ENCODE measurements at regions not wholly inside any gene's neighbourhood (a gene's known extent, or its start where the extent isn't known, plus 50 kb on each side); places are given as distances from the start of the nearest gene placed in this dataset.

DNA sequence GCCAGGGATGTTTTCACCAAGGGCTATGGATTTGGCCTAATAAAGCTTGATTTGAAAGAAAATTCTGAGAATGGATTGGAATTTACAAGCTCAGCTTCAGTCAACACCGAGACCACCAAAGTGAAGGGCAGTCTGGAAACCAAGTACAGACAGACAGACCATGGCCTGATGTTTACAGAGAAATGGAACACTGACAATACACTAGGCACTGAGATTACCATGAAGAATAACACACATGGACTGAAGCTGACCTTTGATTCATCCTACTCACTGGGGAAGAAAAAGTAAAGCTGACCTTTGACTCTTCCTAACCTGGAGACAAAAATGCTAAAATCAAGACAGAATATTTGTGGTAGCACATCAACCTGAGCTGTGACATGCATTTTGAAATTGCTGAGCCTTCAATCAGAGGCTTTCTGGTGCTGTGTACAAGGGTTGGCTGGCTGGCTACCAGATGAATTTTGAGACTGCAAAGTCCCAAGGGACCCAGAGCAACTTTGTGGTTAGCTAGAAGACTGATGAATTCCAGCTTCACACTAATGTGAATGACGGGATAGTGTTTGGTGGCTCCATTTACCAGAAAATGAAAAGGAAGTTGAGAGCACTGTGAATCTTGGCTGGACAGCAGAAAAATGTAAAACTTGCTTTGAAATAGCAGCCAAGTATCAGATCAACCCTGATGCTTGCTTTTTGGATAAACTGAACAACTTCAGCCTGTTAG lies 190.4 kb upstream of the KCTD3 start:
- DNase-seq (ENCODE audit: low read depth), result peak; percentile 89
- no peak overlapping the region for H3K4me3 ChIP-seq (ENCODE audit: low read length)
- TF ChIP-seq, protein P1, sequence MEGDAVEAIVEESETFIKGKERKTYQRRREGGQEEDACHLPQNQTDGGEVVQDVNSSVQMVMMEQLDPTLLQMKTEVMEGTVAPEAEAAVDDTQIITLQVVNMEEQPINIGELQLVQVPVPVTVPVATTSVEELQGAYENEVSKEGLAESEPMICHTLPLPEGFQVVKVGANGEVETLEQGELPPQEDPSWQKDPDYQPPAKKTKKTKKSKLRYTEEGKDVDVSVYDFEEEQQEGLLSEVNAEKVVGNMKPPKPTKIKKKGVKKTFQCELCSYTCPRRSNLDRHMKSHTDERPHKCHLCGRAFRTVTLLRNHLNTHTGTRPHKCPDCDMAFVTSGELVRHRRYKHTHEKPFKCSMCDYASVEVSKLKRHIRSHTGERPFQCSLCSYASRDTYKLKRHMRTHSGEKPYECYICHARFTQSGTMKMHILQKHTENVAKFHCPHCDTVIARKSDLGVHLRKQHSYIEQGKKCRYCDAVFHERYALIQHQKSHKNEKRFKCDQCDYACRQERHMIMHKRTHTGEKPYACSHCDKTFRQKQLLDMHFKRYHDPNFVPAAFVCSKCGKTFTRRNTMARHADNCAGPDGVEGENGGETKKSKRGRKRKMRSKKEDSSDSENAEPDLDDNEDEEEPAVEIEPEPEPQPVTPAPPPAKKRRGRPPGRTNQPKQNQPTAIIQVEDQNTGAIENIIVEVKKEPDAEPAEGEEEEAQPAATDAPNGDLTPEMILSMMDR (conservative IDR thresholded peaks at IDR 0.05; ENCODE audit: low read length), result no peak

DNA sequence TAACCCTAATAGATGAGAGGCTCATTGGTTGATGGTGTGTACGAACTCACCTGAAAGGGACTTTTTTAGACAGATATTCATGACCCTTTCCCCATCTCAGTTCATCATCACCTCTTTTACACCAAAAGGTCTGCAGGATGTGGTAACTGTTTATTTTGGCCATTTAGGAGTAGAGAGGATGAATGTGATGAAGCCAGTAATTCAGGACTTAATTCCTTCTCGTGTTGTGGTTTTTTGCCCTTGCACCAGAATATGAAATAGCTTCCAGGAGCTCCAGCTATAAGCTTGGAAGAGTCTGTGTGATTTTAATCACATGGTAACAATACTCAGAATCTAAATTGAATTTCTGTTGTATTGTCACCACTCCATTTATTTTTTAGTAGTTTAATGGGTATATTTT lies 189.4 kb upstream of the KCTD3 start:
- TF ChIP-seq, protein P1 (conservative IDR thresholded peaks at IDR 0.05; ENCODE audit: low read length), result no peak
- H3K4me3 ChIP-seq (ENCODE audit: low read length), result no peak overlapping the region
- peak; percentile 59 for DNase-seq (ENCODE audit: low read depth)

DNA sequence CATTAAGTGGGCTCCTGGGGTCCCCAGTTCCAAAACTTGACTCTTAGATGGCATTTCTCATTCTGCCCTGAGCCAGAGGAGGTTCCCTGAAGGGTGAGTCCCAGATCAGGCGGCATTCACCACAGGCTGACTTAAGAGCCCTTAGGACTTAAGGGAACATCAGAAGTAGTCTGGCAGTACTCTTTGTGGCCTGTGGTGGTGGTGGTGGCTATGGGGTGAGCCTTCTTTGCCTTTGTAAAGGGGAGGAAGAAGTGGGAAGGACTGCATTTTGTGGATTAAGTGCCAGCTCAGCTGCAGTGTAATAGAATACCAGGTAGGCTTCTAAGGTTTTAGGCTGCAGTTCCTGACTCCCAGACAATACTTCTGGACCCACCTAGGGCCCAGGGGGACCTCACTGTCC lies 186.5 kb upstream of the KCTD3 start:
- TF ChIP-seq, protein P1 (conservative IDR thresholded peaks at IDR 0.05; ENCODE audit: low read length), result no peak
- no peak for DNase-seq (ENCODE audit: low read depth)
- no peak overlapping the region for H3K4me3 ChIP-seq (ENCODE audit: low read length)

DNA sequence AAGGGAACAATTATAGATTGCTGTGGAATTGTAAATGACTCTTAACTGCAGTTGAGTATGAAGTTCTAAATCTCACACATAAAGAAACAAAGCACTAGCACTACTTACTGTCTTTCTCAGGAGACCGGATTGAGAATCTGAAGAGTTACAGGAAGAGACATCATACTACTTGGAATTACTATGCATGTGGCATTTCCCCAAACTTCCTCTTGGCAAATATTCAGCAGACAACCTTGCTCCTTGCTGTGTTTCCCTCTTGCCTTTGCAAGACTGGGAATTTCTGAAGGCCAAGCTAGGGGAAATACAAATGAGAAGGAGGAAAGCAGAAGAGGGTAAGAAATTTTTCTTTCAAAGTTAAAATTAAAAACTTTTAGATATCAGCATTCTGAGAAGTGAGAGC lies 173.6 kb upstream of the KCTD3 start:
- TF ChIP-seq, protein P1 (conservative IDR thresholded peaks at IDR 0.05; ENCODE audit: low read length), result no peak
- DNase-seq (ENCODE audit: low read depth), result no peak
- H3K4me3 ChIP-seq (ENCODE audit: low read length), result no peak overlapping the region

DNA sequence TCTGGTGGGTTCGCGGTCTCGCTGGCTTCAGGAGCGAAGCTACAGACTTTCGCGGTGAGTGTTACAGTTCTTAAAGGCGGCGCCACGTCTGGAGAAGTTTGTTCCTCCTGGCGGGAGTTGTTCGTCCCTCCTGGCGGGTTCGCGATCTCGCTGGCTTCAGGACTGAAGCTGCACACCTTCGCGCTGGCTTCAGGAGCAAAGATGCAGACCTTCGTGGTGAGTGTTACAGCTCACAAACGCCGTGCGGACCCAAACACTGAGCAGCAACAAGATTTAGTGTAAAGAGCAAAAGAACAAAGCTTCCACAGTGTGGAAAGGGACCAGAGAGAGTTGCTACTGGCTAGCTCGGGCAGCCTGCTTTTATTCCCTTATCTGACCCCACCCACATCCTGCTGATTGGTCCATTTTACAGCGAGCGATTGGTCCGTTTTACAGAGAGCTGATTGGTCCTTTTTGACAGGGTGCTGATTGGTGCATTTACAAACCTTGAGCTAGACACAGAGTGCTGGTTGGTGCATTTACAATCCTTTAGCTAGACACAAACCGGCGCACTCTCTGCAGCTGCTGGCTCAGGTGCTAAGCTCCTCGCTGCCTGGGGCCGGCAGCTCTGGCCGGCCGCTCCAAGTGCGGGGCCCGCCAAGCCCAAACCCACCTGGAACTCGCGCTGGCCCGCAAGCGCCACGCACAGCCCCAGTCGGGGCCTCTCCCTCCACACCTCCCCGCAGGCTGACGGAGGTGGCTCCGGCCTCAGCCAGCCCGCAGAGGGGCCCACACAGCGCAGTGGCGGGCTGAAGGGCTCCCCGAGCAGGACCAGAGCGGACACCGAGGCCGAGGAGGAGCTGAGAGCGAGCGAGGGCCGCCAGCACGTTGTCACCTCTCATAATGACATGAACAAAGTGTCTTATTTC lies 172.8 kb upstream of the KCTD3 start:
- TF ChIP-seq, protein P1 (conservative IDR thresholded peaks at IDR 0.05; ENCODE audit: low read length), result no peak
- no peak for DNase-seq (ENCODE audit: low read depth)
- no peak overlapping the region for H3K4me3 ChIP-seq (ENCODE audit: low read length)

DNA sequence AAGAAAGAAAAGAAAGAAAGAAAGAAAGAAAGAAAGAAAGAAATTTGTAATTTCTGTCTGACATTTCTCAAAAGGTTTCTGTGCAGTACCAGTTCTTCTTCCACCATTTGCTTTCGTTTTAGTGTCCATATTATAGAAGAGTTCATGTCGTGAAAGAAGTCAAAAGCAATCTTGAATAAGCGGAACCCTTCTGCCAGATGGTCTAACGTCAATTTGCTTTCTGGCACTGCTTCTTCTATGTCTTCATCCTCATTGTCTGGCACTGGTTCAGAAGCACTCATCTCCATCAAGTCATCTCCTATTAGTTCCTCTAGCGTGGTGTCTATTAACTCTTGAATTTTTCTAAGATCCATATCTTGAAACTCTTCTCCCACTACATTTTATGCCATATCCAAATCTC lies 170.0 kb upstream of the KCTD3 start:
- DNase-seq (ENCODE audit: low read depth), result peak; percentile 53
- peak overlapping the region; percentile 15 for H3K4me3 ChIP-seq (ENCODE audit: low read length)
- TF ChIP-seq, protein P1 (conservative IDR thresholded peaks at IDR 0.05; ENCODE audit: low read length), result no peak
